Epithelial cell of proximal tubule (primary cell): ENCODE measurements at regions not wholly inside any gene's neighbourhood (a gene's known extent, or its start where the extent isn't known, plus 50 kb on each side); places are given as distances from the start of the nearest gene placed in this dataset.

Source experiments
- DNase-seq: peaks from one replicate; pipeline ENCODE4 v3.0.0-alpha.2; 2011; ENCODE audit warnings: low read depth
- H3K4me3 ChIP-seq: 2 replicates; pipeline ENCODE4 v1.5.1; 2011; ENCODE audit warnings: low read depth, mild to moderate bottlenecking, low read length
- CTCF ChIP-seq: conservative IDR thresholded peaks from 2 replicates; pipeline ENCODE4 v1.5.1; 2012; ENCODE audit warnings: low read depth, mild to moderate bottlenecking, low read length

- TF ChIP-seq CTCF = no peak
- no peak for DNase-seq
- H3K4me3 ChIP-seq = no peak overlapping the region
These were observed 187.7 kb upstream of the MPDZ start for GRCh38 chr9:13467157-13467556.

GRCh38 chr9:13461414-13461991 is 182.0 kb upstream of the MPDZ start:
- no peak for DNase-seq
- no peak for TF ChIP-seq CTCF
- H3K4me3 ChIP-seq = no peak overlapping the region

GRCh38 chr9:13459071-13459470 is 179.6 kb upstream of the MPDZ start:
- DNase-seq = peak; percentile 16
- no peak for TF ChIP-seq CTCF
- no peak overlapping the region for H3K4me3 ChIP-seq

GRCh38 chr9:13457795-13458194 is 178.3 kb upstream of the MPDZ start:
- no peak overlapping the region for H3K4me3 ChIP-seq
- no peak for TF ChIP-seq CTCF
- no peak for DNase-seq

GRCh38 chr9:13450723-13451122 is 171.2 kb upstream of the MPDZ start:
- DNase-seq = no peak
- H3K4me3 ChIP-seq = no peak overlapping the region
- TF ChIP-seq CTCF = no peak

GRCh38 chr9:13448482-13448881 is 169.0 kb upstream of the MPDZ start:
- no peak for TF ChIP-seq CTCF
- H3K4me3 ChIP-seq = no peak overlapping the region
- no peak for DNase-seq

- no peak for DNase-seq
- no peak overlapping the region for H3K4me3 ChIP-seq
- no peak for TF ChIP-seq CTCF
These were observed 168.4 kb upstream of the MPDZ start for GRCh38 chr9:13447843-13448422.
